CD14-positive monocyte (primary cell): ENCODE measurements at regions not wholly inside any gene's neighbourhood (a gene's known extent, or its start where the extent isn't known, plus 50 kb on each side); places are given as distances from the start of the nearest gene placed in this dataset.

Source experiments
- DNase-seq, 3 donors: peaks; one replicate each; pipeline ENCODE4 v3.0.0-alpha.2; 2011 to 2022
- H2AFZ ChIP-seq: 2 replicates; pipeline ENCODE4 v1.6.0; 2012; ENCODE audit warnings: mild to moderate bottlenecking, low read depth, low read length, inconsistent platforms; ENCODE audit not compliant: insufficient read depth, poor library complexity, severe bottlenecking
- H3K27ac ChIP-seq, 2 donors: 1 replicate in 1 of 2; 2 replicates in 1 of 2; pipeline ENCODE4 v1.5.1; 2012 to 2013; ENCODE audit warnings: low read length in 2 of 2, control low read depth in 1 of 2, inconsistent platforms in 1 of 2, low read depth in 1 of 2, mild to moderate bottlenecking in 1 of 2
- H3K27me3 ChIP-seq, 2 donors: one replicate each; pipeline versions ENCODE4 v1.6.0 to v1.6.1; 2011 to 2013; ENCODE audit warnings: low read length in 2 of 2; ENCODE audit not compliant: control insufficient read depth in 2 of 2, insufficient read depth in 2 of 2
- H3K36me3 ChIP-seq, 2 donors: replicated peaks in 1 of 2; 1 replicate in 1 of 2; 2 replicates in 1 of 2; pipeline versions ENCODE4 v1.5.1 to v1.6.1; 2012 to 2013; ENCODE audit warnings: low read length in 2 of 2, control low read depth in 1 of 2, inconsistent platforms in 1 of 2, mild to moderate bottlenecking in 1 of 2; ENCODE audit not compliant: insufficient read depth in 2 of 2, control insufficient read depth in 1 of 2
- H3K4me1 ChIP-seq, 2 donors: 1 replicate in 1 of 2; 2 replicates in 1 of 2; pipeline versions ENCODE4 v1.5.1 to v1.6.1; 2012 to 2013; ENCODE audit warnings: low read length in 2 of 2, control low read depth in 1 of 2, inconsistent platforms in 1 of 2, mild to moderate bottlenecking in 1 of 2, moderate library complexity in 1 of 2; ENCODE audit not compliant: insufficient read depth in 2 of 2, control insufficient read depth in 1 of 2
- H3K4me2 ChIP-seq: replicated peaks from 2 replicates; pipeline ENCODE3; 2012; ENCODE audit warnings: low read length, moderate library complexity, mild to moderate bottlenecking; ENCODE audit not compliant: poor library complexity, severe bottlenecking; ENCODE audit errors: extremely low read depth
- H3K4me3 ChIP-seq, 3 experiments: fragments of 200-600 bp in 1 of 3; sonication (generic) in 1 of 3; replicated peaks in 1 of 3; 1 replicate in 2 of 3; 2 replicates in 1 of 3; pipeline ENCODE4 v1.5.1; 2011 to 2013; ENCODE audit warnings: low read length in 3 of 3, mild to moderate bottlenecking in 3 of 3, control low read depth in 2 of 3, low read depth in 2 of 3, inconsistent platforms in 1 of 3, moderate library complexity in 1 of 3
- H3K79me2 ChIP-seq: 2 replicates; pipeline ENCODE4 v1.6.0; 2012; ENCODE audit warnings: mild to moderate bottlenecking, control low read depth, inconsistent platforms, low read length, moderate library complexity; ENCODE audit not compliant: insufficient read depth
- H3K9ac ChIP-seq: 2 replicates; pipeline ENCODE4 v1.6.0; 2017; ENCODE audit warnings: low read length, mild to moderate bottlenecking; ENCODE audit not compliant: insufficient read depth, poor library complexity, severe bottlenecking
- H3K9me3 ChIP-seq, 2 donors: replicated peaks in 1 of 2; 1 replicate in 1 of 2; 2 replicates in 1 of 2; pipeline versions ENCODE4 v1.5.1 to v1.6.1; 2012 to 2013; ENCODE audit warnings: low read length in 2 of 2, control low read depth in 1 of 2; ENCODE audit not compliant: control insufficient read depth in 1 of 2, insufficient read depth in 1 of 2
- H4K20me1 ChIP-seq: 2 replicates; pipeline ENCODE4 v1.6.0; 2012; ENCODE audit warnings: mild to moderate bottlenecking, low read length, control low read depth, moderate library complexity; ENCODE audit not compliant: insufficient read depth
- H3K27ac Mint-ChIP-seq, 7 donors: one replicate each; pipeline ENCODE4 v1.8.0; 2020; ENCODE audit warnings: mild to moderate bottlenecking in 7 of 7, mixed read lengths in 7 of 7, moderate library complexity in 6 of 7, inconsistent platforms in 2 of 7
- H3K27me3 Mint-ChIP-seq, 3 donors: one replicate each; pipeline ENCODE4 v1.8.0; 2021 to 2022; ENCODE audit warnings: low read depth in 3 of 3, mild to moderate bottlenecking in 3 of 3, mixed read lengths in 3 of 3, moderate library complexity in 3 of 3, inconsistent platforms in 1 of 3
- H3K36me3 Mint-ChIP-seq, 2 donors: one replicate each; pipeline ENCODE4 v1.8.0; 2020; ENCODE audit warnings: mixed read lengths in 2 of 2, inconsistent platforms in 1 of 2, mild to moderate bottlenecking in 1 of 2
- H3K4me1 Mint-ChIP-seq: one replicate; pipeline ENCODE4 v1.8.0; 2020; ENCODE audit warnings: mild to moderate bottlenecking, mixed read lengths
- H3K4me3 Mint-ChIP-seq, 2 donors: one replicate each; pipeline ENCODE4 v1.8.0; 2020; ENCODE audit warnings: mild to moderate bottlenecking in 2 of 2, mixed read lengths in 2 of 2, moderate library complexity in 1 of 2
- H3K9me3 Mint-ChIP-seq, 7 donors: one replicate each; pipeline ENCODE4 v1.8.0; 2020 to 2022; ENCODE audit warnings: mixed read lengths in 7 of 7, mild to moderate bottlenecking in 6 of 7, moderate library complexity in 6 of 7, inconsistent platforms in 2 of 7
- WGBS: methylation state at CpG from one replicate; pipeline ENCODE4 v1.1.5; 2013; ENCODE audit warnings: missing lambda C conversion rate; ENCODE audit not compliant: insufficient coverage; 5-methylcytosine and 5-hydroxymethylcytosine counted together
- intact Hi-C, 2 donors: fragments of 100-400 bp; cut with micrococcal nuclease; formaldehyde crosslinking; loops; one replicate each; pipeline versions ENCODE4 v1.15.0 to v1.15.1; 2023
- TF ChIP-seq, protein P1 (sequence below): fragments of 200-600 bp; IDR thresholded peaks from one replicate; pipeline ENCODE4 v1.8.0; 2022; ENCODE audit warnings: antibody characterized with exemption, mild to moderate bottlenecking

DNA sequence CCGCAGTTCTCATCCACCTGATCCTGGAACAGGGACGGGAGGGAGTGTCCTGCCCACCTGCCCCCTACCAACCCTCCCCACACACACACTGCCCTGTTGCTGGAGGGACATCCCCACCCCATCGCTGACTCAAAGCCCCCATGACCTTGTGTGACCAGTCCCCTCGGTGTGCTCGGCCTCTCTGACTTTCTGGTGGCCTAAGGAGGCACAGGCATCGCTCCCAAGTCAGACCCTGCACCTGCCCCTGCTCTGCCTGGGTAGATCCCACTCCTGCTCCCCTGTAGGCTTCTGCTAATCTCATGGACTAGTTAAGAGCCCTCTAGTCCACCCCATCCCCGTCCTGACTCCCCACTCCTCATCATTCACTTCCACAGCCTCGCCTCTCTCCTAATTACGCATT is 58.8 kb upstream of the DOCK1 start:
- H3K4me3 ChIP-seq, result no peak overlapping the region
- H3K36me3 Mint-ChIP-seq, result no peaks in the 10 kb centered on the region
- no peak for DNase-seq
- H3K27me3 Mint-ChIP-seq, result peaks cover 3 to 7% (median 6%) of the 10 kb centered on the region in 3 donors
- peaks cover 0 to 5% (median 3%) of the 10 kb centered on the region in 7 donors for H3K9me3 Mint-ChIP-seq
- H3K4me1 Mint-ChIP-seq, result no peaks in the 10 kb centered on the region
- H3K9me3 ChIP-seq, result no peaks in the 10 kb centered on the region
- H3K79me2 ChIP-seq, result no peaks in the 10 kb centered on the region
- H3K4me2 ChIP-seq, result no peak overlapping the region
- H3K27me3 ChIP-seq, result no peaks in the 10 kb centered on the region
- TF ChIP-seq, protein P1, sequence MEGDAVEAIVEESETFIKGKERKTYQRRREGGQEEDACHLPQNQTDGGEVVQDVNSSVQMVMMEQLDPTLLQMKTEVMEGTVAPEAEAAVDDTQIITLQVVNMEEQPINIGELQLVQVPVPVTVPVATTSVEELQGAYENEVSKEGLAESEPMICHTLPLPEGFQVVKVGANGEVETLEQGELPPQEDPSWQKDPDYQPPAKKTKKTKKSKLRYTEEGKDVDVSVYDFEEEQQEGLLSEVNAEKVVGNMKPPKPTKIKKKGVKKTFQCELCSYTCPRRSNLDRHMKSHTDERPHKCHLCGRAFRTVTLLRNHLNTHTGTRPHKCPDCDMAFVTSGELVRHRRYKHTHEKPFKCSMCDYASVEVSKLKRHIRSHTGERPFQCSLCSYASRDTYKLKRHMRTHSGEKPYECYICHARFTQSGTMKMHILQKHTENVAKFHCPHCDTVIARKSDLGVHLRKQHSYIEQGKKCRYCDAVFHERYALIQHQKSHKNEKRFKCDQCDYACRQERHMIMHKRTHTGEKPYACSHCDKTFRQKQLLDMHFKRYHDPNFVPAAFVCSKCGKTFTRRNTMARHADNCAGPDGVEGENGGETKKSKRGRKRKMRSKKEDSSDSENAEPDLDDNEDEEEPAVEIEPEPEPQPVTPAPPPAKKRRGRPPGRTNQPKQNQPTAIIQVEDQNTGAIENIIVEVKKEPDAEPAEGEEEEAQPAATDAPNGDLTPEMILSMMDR, result no peak
- no peak overlapping the region for H2AFZ ChIP-seq
- intact Hi-C loops, result no loop called here
- no peaks in the 10 kb centered on the region for H4K20me1 ChIP-seq
- no peak overlapping the region for H3K4me3 Mint-ChIP-seq
- no peak overlapping the region for H3K27ac Mint-ChIP-seq
- 91% methylated on average over 6 of the region's 9 CpGs for WGBS
- no peaks in the 10 kb centered on the region for H3K4me1 ChIP-seq
- no peak overlapping the region for H3K9ac ChIP-seq
- no peak overlapping the region for H3K27ac ChIP-seq
- no peaks in the 10 kb centered on the region for H3K36me3 ChIP-seq

GRCh38 chr10:126846959-126847358 is 58.3 kb upstream of the DOCK1 start:
- Histone ChIP-seq H3K4me3 (no peak overlapping the region), H3K27me3 (no peaks in the 10 kb centered on the region), H3K9me3 (no peaks in the 10 kb centered on the region), H4K20me1 (no peaks in the 10 kb centered on the region), H3K27ac (no peak overlapping the region), H3K4me1 (no peaks in the 10 kb centered on the region), H3K4me2 (no peak overlapping the region), H2AFZ (no peak overlapping the region), H3K9ac (no peak overlapping the region), H3K79me2 (no peaks in the 10 kb centered on the region), H3K36me3 (no peaks in the 10 kb centered on the region)
- no peak for DNase-seq
- no peak overlapping the region for H3K4me3 Mint-ChIP-seq
- no peak overlapping the region for H3K27ac Mint-ChIP-seq
- H3K27me3 Mint-ChIP-seq, result peaks cover 3 to 7% (median 6%) of the 10 kb centered on the region in 3 donors
- no peaks in the 10 kb centered on the region for H3K4me1 Mint-ChIP-seq
- TF ChIP-seq, protein P1, result no peak
- intact Hi-C loops, result no loop called here
- peaks cover 0 to 5% (median 3%) of the 10 kb centered on the region in 7 donors for H3K9me3 Mint-ChIP-seq
- H3K36me3 Mint-ChIP-seq, result no peaks in the 10 kb centered on the region
- no CpG with 5 or more reads among the region's 2 CpGs for WGBS
